UCSD-AML1 (cell line): ENCODE measurements at regions not wholly inside any gene's neighbourhood (a gene's known extent, or its start where the extent isn't known, plus 50 kb on each side); places are given as distances from the start of the nearest gene placed in this dataset.
"Not testable (repeated sequence)": the region's sequence is repeated elsewhere in the genome, so short reads cannot be mapped to it uniquely, and the experiment has no call there.

Experiments used
- DNase-seq: peaks from one replicate; lab custom pipeline; 2025; ENCODE audit not compliant: unreplicated experiment; lab: John Stamatoyannopoulos, UW

DNA sequence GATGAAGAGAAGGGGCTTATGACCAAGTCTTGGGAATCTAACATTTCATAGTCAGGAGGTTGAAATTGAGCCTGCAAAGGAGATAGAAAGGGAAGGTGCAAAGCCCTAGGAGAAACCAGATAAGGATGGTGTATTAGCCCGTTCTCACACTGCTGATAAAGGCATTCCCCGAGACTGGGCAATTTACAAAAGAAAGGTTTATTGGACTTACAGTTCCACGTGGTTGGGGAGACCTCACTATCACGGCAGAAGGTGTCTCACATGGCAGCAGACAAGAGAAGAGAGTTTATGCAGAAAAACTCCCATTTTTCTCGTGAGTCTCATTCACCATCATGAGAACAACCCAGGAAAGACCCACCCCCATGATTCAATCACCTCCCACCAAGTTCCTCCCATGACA, 129.5 kb upstream of the LNX1 start:
- no peak for DNase-seq

GRCh38 chr4:53717064-53717549, 125.8 kb upstream of the LNX1 start:
- peak; percentile 62 for DNase-seq

- DNase-seq: no peak
These were observed 125.3 kb upstream of the LNX1 start for GRCh38 chr4:53716471-53717063.

DNA sequence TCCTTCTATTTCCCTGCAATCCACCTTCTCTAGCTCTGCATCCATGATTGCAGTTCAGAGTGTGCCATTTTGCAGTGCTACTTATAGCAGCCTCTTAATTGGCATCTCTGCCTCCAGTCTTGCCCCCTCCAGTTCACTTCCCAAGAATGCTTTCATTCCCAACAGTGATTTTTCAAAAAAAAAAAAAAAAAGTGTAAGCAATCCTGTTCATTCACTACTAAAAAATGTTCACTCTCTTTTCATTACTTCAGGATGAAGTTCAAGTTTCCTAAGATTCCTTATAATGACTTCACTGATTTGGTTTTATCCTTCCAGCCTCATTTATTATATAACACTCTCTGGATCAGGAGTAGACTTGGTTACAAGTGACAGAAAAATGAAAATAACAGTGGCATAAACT, 124.7 kb upstream of the LNX1 start:
- no peak for DNase-seq

DNA sequence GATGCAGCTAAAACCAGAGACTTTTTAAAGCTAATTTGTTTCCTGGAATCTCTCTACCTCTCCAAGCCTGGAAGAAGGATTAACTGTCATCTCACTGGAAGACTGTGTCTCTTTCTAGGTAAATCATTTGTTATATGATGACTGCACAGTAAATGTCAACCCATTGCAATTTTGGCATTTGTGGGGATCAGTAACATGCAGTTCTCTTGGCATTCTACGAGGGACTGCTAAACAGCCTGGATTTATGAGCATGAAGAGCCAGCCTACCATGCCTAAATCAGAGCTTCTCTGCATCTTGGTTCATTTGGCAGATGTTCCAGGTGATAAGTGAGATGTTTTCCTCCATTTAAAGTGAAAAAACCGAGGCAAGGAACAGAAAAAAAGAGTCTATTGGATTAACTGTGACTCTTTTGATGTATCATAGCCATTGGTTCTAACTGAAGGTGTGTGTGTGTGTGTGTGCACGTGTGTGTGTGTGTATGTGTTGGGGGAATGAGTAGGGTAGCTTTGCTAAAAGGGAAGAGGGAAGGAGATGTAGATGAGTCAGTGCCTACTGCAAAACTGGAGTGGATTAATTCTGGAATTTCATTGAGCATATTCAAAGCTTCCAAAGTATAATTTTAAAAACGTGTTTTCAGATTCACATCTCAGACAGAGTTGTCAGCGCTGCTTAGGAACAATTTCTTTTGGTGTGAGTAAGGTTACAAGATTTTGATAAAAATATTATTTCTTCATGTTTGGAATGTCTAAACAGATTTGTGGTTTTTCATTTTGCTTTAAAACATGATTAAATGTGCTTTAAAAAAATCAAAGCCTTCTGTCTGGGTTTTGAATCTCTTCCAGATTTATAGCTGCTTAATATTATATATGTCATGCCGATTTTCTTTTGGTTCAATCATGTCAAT, 123.2 kb upstream of the LNX1 start:
- DNase-seq: no peak

GRCh38 chr4:53713767-53714166, 122.5 kb upstream of the LNX1 start:
- DNase-seq: no peak

GRCh38 chr4:53713296-53713695, 122.0 kb upstream of the LNX1 start:
- no peak for DNase-seq

- no peak for DNase-seq
These were observed 121.2 kb upstream of the LNX1 start for GRCh38 chr4:53712408-53713020.

DNA sequence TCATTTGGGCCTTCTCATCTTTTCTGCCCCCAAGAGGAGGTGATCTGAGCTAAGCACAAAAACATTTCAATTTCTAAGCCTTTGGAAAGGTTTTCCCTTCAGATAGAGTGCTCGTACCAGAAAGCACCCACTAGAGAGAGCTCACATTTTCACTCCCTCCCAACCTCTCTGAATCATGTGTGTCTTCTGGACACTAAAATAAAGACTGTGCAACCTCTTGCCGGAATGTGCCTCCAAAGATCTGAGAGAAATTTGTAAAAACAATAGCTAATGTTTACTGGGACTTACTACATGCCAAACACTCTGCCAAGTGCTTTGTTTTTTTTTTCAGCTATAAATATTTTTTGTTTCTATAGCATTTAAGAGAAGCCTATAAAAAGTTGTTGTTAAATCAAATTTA, 120.6 kb upstream of the LNX1 start:
- DNase-seq: no peak

GRCh38 chr4:53709693-53710092, 118.4 kb upstream of the LNX1 start:
- DNase-seq: no peak

DNA sequence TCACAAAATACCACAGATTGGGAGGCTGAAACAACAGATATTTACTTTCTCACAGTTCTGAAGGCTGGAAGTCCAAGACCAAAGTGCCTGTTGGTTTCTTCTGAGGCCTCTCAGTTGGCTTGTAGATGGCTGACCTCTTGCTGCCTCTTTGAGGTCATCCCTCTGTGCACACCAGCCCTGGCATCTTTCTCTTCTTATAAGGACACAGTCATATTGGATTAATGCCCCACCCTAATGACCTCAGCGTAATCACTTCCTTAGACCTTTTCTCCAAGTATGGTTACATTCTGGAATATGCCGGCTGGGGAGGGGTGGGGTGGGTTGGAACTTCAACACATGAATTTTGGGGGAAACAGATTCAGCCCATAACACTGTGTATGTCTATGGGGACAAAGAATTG, 116.2 kb upstream of the LNX1 start:
- no peak for DNase-seq

- no peak for DNase-seq
These were observed 115.2 kb upstream of the LNX1 start for GRCh38 chr4:53706422-53707032.

- no peak for DNase-seq
These were observed 114.7 kb upstream of the LNX1 start for GRCh38 chr4:53705972-53706371.

GRCh38 chr4:53705151-53705764, 114.0 kb upstream of the LNX1 start:
- no peak for DNase-seq

- DNase-seq: no peak
These were observed 113.0 kb upstream of the LNX1 start for GRCh38 chr4:53704329-53704728.

DNA sequence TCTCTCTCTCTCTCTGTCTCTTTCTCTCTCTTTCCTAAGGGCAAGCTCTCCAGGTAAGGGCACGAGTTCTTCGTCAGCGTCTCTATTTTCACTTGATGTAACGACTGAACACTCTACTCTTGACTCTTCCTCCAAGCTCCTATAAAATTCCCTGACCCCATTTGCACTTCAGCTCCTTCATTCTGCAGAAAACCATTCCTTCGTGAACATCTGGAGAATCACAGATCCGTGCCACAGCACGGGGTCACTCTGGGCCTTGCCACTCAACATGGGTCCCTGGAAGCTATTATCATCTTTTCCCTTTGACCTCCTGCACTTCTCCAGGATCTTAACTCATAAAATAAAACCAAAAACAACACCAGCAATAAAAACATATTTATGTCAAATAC, 112.0 kb upstream of the LNX1 start:
- no peak for DNase-seq

DNA sequence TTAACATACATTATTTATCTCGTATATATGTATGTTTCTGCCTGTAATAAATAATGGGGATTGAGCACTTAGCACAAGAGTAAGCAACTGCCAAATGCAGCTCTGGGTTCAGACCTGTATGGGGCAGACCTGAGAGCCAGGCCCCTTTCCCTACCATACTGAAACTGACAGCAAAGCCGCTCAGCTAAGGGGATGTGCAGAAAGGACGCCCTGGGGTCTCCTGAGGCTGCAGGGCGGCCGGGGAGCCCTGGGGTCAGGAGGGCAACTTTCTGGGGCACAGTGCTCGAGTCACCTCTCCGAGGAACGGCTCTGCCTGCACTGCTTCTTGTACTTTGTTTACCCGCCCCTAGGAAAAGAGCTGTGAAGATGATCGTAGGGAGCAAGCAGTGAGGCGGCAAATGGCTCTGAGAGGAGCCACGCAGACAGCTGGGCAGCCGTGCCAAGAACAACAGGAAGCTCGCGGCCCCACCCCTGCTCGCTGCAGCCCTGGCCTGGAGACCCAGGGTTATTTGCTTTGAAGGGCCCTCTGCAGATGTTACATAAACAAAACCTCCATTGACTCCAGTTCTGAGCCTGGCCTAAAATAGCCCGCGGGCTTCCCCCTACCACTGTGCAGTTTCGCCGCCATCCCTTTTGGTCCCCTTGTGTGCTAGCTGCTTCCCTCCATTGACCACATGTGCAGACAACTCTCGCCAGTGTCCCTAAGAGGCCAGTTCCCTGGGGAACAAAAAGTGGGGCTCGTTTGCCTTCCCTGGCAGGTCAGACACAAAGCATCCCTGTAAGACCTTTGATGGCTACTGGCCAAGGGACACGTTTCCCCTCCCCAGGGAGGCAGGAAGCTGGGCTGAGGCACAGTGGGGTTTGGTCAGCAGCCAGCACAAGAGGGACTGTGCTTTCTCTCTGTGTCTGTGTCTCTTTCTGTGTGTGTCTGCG, 111.3 kb upstream of the LNX1 start:
- DNase-seq: peak; percentile 60

DNA sequence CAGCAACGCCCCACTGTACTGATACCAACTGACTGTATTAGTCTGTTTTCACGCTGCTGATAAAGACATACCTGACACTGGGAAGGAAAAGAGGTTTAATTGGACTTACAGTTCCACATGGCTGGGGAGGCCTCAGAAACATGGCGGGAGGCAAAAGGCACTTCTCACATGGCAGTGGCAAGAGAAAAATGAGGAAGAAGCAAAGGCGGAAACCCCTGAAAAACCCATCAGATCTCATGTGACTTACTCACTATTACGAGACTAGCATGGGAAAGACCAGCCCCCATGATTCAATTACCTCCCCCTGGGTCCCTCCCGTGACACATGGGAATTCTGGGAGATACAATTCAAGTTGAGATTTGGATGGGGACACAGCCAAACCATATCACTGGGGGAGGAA, 110.0 kb upstream of the LNX1 start:
- not testable (repeated sequence) for DNase-seq

DNA sequence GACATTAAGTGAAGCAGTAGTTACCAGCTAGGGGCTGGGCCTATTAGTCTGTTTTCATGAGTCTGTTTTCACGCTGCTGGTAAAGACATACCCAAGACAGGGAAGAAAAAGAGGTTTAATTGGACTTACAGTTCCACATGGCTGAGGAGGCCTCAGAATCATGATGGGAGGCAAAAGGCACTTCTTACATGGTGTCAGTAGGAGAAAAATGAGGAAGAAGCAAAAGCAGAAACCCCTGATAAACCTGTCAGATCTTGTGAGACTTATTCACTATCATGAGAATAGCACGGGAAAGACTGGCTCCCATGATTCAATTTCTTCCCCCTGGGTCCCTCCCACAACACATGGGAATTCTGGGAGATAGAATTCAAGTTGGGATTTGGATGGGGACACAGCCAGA, 108.0 kb upstream of the LNX1 start:
- DNase-seq: not testable (repeated sequence)

DNA sequence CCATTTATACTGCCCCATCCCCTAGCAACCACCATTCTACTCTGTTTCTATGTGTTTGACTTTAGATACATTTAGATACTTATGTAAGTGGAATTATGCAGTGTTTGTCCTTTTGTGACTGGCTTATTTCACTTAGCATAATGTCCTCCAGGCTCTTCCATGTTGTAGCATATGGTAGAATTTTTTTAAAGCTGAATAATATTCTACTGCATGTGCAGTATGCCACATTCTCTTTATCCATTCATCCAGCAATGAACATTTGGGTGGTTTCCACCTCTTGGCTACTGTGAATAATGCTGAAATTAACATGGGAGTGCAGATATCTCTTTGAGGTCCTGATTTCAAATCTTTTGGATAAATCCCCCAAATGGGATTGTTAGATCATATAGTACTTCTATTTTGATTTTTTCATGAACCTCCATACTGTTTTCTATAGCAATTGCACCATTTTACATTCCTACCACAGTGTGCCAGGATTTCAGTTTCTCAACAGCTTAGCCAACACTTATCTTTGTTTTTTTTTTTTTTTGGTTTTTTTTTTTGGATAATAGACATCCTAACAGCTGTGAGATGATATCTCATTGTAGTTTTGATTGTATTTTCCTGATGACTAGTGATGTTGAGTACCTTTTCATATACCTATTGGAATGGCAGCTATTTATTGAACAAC, 105.9 kb upstream of the LNX1 start:
- no peak for DNase-seq
